Liver (tissue), 8 donors: ENCODE measurements at regions not wholly inside any gene's neighbourhood (a gene's known extent, or its start where the extent isn't known, plus 50 kb on each side); places are given as distances from the start of the nearest gene placed in this dataset.

Source experiments
- DNase-seq: peaks from one replicate; pipeline ENCODE4 v3.0.0-alpha.2; 2017; ENCODE audit warnings: low spot score
- H3K27ac ChIP-seq, 2 donors: one replicate each; pipeline ENCODE4 v1.7.0; 2013; ENCODE audit warnings: inconsistent platforms in 2 of 2, low read length in 2 of 2, control low read depth in 1 of 2, low read depth in 1 of 2, mild to moderate bottlenecking in 1 of 2
- H3K27me3 ChIP-seq, 4 donors: one replicate each; pipeline versions ENCODE4 v1.6.1 to v1.7.0; 2013; ENCODE audit warnings: low read length in 3 of 4, inconsistent platforms in 1 of 4, mild to moderate bottlenecking in 1 of 4, moderate library complexity in 1 of 4; ENCODE audit not compliant: control insufficient read depth in 4 of 4, insufficient read depth in 4 of 4
- H3K36me3 ChIP-seq, 4 donors: one replicate each; pipeline versions ENCODE4 v1.6.1 to v1.7.0; 2013; ENCODE audit warnings: low read length in 3 of 4, mild to moderate bottlenecking in 3 of 4, low read depth in 1 of 4, moderate library complexity in 1 of 4; ENCODE audit not compliant: control insufficient read depth in 4 of 4, insufficient read depth in 3 of 4
- H3K4me1 ChIP-seq, 4 donors: one replicate each; pipeline versions ENCODE4 v1.6.1 to v1.7.0; 2013; ENCODE audit warnings: low read length in 3 of 4, mild to moderate bottlenecking in 3 of 4, moderate library complexity in 1 of 4; ENCODE audit not compliant: control insufficient read depth in 4 of 4, insufficient read depth in 4 of 4
- H3K4me3 ChIP-seq, 3 donors: one replicate each; pipeline versions ENCODE4 v1.6.1 to v1.7.0; 2013; ENCODE audit warnings: low read length in 3 of 3, control low read depth in 1 of 3, low read depth in 1 of 3, mild to moderate bottlenecking in 1 of 3
- H3K9ac ChIP-seq, 2 donors: one replicate each; pipeline ENCODE4 v1.7.0; 2013; ENCODE audit warnings: low read length in 2 of 2, mild to moderate bottlenecking in 2 of 2, moderate library complexity in 2 of 2, control low read depth in 1 of 2, low read depth in 1 of 2
- H3K9me3 ChIP-seq, 4 donors: one replicate each; pipeline versions ENCODE4 v1.6.1 to v1.7.0; 2013; ENCODE audit warnings: low read length in 3 of 4; ENCODE audit not compliant: control insufficient read depth in 4 of 4
- CTCF ChIP-seq: fragments of 150-350 bp; IDR thresholded peaks from 2 replicates; pipeline ENCODE4 v1.5.1; 2017; ENCODE audit warnings: improper control_type of control experiment, low read depth, low read length; ENCODE audit not compliant: missing input control
- EGR1 ChIP-seq, 2 donors: IDR thresholded peaks; 2 replicates each; pipeline ENCODE4 v1.6.1; 2016 to 2018; ENCODE audit warnings: antibody characterized with exemption in 2 of 2, low read depth in 2 of 2
- FOXA1 ChIP-seq: IDR thresholded peaks from 2 replicates; pipeline ENCODE4 v1.6.1; 2016; ENCODE audit warnings: antibody characterized with exemption
- FOXA2 ChIP-seq: IDR thresholded peaks from 2 replicates; pipeline ENCODE4 v1.6.1; 2016; ENCODE audit warnings: antibody characterized with exemption
- GABPA ChIP-seq, 2 donors: IDR thresholded peaks in 1 of 2; conservative IDR thresholded peaks in 1 of 2; 2 replicates each; pipeline ENCODE4 v1.6.1; 2016; ENCODE audit warnings: antibody characterized with exemption in 2 of 2, mild to moderate bottlenecking in 1 of 2, moderate library complexity in 1 of 2
- JUND ChIP-seq, 2 donors: IDR thresholded peaks; 2 replicates each; pipeline ENCODE4 v1.6.1; 2016; ENCODE audit warnings: antibody characterized with exemption in 2 of 2
- MAX ChIP-seq: IDR thresholded peaks from 2 replicates; pipeline ENCODE4 v1.6.1; 2016; ENCODE audit warnings: antibody characterized with exemption
- NR2F2 ChIP-seq: IDR thresholded peaks from 2 replicates; pipeline ENCODE4 v1.6.1; 2016; ENCODE audit warnings: antibody characterized with exemption
- RAD21 ChIP-seq, 2 donors: IDR thresholded peaks; 2 replicates each; pipeline ENCODE4 v1.6.1; 2016; ENCODE audit warnings: antibody characterized with exemption in 2 of 2, mild to moderate bottlenecking in 2 of 2
- REST ChIP-seq: IDR thresholded peaks from 2 replicates; pipeline ENCODE4 v1.6.1; 2016; ENCODE audit warnings: antibody characterized with exemption, mild to moderate bottlenecking
- RXRA ChIP-seq, 2 donors: IDR thresholded peaks; 2 replicates each; pipeline ENCODE4 v1.6.1; 2017 to 2018; ENCODE audit warnings: antibody characterized with exemption in 2 of 2, mild to moderate bottlenecking in 1 of 2
- SP1 ChIP-seq: IDR thresholded peaks from 2 replicates; pipeline ENCODE4 v1.6.1; 2018; ENCODE audit warnings: antibody characterized with exemption, mild to moderate bottlenecking
- TAF1 ChIP-seq: conservative IDR thresholded peaks from 2 replicates; pipeline ENCODE4 v1.6.1; 2016; ENCODE audit warnings: antibody characterized with exemption, mild to moderate bottlenecking
- ZBTB33 ChIP-seq: IDR thresholded peaks from 2 replicates; pipeline ENCODE4 v1.6.1; 2016; ENCODE audit warnings: antibody characterized with exemption
- WGBS: extraction: QIAGEN DNeasy Blood & Tissue Kit; methylation state at CpG from one replicate; pipeline ENCODE4 v1.1.7; 2013; 5-methylcytosine and 5-hydroxymethylcytosine counted together
- donor health status: healthy.
- donor health status: healthy.
- donor health status: healthy.
- donor health status: healthy.
- donor health status: healthy.

DNA sequence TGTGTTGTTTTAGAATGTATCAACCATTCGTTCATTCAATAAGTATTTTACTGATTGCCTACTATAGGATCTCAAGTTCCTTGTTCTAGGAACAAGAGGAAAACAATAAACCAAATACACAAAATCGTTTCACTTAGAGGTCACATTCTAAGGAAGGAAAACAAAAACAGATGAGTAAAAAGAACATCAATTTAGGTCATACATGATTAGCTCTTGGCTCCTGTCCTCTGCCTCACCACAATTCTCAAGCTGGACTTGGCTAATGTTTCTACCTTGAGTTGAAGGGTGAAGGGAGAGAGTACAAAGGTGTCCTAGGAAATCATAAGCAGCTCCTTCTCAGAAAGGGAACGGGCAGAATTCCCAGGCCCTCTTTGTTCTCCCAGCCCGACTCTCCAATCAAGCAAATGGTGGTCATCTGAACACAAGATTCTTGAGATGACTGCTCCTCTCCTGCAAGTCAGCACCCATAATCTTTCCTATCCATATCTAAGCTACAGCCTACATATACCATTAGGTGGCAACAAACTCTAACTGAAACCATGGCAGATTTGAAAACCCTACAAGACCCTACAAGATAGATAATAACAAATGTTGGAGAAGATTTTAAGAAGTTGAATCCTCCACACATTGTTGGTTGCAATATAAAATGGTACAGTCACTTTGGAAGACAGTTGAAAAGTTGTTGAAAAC lies 76.0 kb downstream of the CBLN2 start:
- H3K4me1 ChIP-seq: no peaks in the 10 kb centered on the region
- no peak overlapping the region for H3K9ac ChIP-seq
- no peaks in the 10 kb centered on the region for H3K27me3 ChIP-seq
- no peak for DNase-seq
- 67% methylated on average over 4 of the region's 4 CpGs for WGBS
- no peaks in the 10 kb centered on the region for H3K9me3 ChIP-seq
- no peak overlapping the region for H3K4me3 ChIP-seq
- H3K36me3 ChIP-seq: no peaks in the 10 kb centered on the region
- H3K27ac ChIP-seq: no peak overlapping the region
- no peak for TF ChIP-seq FOXA2
- TF ChIP-seq NR2F2: no peak
- TF ChIP-seq RXRA (IDR thresholded peaks at IDR 0.05): no peak
- no peak for TF ChIP-seq REST
- TF ChIP-seq CTCF: no peak

DNA sequence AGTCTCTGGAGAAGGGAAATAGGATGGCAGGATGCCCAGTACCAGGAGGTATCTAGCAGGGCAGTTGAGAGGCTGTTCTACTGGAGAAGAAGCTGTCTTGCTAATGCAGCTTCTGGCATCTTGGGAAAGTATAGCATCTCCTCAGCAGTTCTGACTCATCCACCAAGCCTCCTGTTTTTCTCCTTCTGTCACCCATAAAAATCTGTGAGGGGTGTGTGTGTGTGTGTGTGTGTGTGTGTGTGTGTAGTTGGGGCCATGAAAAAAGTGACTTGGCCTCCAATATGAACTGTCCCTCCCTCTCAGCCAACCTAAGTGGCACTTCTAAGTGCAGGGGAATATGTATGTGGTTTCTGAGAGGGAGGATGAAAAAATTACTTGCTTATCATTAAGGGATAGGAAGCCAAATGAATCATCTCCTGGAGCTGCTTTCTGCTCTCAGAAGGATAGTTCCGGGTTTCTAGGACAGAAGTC lies 83.9 kb downstream of the CBLN2 start:
- Histone ChIP-seq H3K4me1 (no peaks in the 10 kb centered on the region), H3K36me3 (no peaks in the 10 kb centered on the region), H3K27ac (no peak overlapping the region), H3K9me3 (no peaks in the 10 kb centered on the region), H3K27me3 (no peaks in the 10 kb centered on the region), H3K9ac (no peak overlapping the region), H3K4me3 (no peak overlapping the region)
- WGBS: 61% methylated on average over 1 of the region's 1 CpG
- no peak for DNase-seq
- TF ChIP-seq CTCF (no peak), ZBTB33 (no peak), FOXA1 (no peak), REST (no peak), FOXA2 (no peak), SP1 (no peak), MAX (no peak), GABPA (IDR thresholded peaks at IDR 0.05 in 1 of 2, conservative IDR thresholded peaks at IDR 0.05 in 1 of 2) (no peak), RAD21 (IDR thresholded peaks at IDR 0.05) (no peak), TAF1 (no peak), NR2F2 (no peak), JUND (IDR thresholded peaks at IDR 0.05) (no peak), EGR1 (IDR thresholded peaks at IDR 0.05; ENCODE audit: low read depth in 2 of 2) (no peak), RXRA (IDR thresholded peaks at IDR 0.05) (no peak)
